ENCODE measurements at regions not wholly inside any gene's neighbourhood (a gene's known extent, or its start where the extent isn't known, plus 50 kb on each side); places are given as distances from the start of the nearest gene placed in this dataset.
"Not testable (repeated sequence)": the region's sequence is repeated elsewhere in the genome, so short reads cannot be mapped to it uniquely, and the experiment has no call there.

- intact Hi-C loops (cut with DNase I) = no loop called here
- ATAC-seq (no peak), DNase-seq (ENCODE audit: missing footprints) (no peak)
These were observed 234.0 kb upstream of the MAP2 start for GRCh38 chr2:209189893-209190292.

GRCh38 chr2:209191139-209191538 is 232.7 kb upstream of the MAP2 start:
- no peak for ATAC-seq
- DNase-seq (ENCODE audit: missing footprints) = no peak
- intact Hi-C loops (cut with DNase I) = no loop called here

GRCh38 chr2:209194717-209195116 is 229.1 kb upstream of the MAP2 start:
- intact Hi-C loops (cut with DNase I) = no loop called here
- no peak for DNase-seq (ENCODE audit: missing footprints)
- ATAC-seq = no peak

GRCh38 chr2:209208211-209208610 is 215.6 kb upstream of the MAP2 start:
- intact Hi-C loops (cut with DNase I) = no loop called here
- ATAC-seq = no peak

GRCh38 chr2:209209943-209210342 is 213.9 kb upstream of the MAP2 start:
- DNase-seq (ENCODE audit: missing footprints) = no peak
- no peak for ATAC-seq
- intact Hi-C loops (cut with DNase I) = no loop called here

More at GRCh38 chr2:209208211-209208610, 215.6 kb upstream of the MAP2 start:
- no peak for DNase-seq (ENCODE audit: missing footprints)

GRCh38 chr2:209230560-209230959 is 193.3 kb upstream of the MAP2 start:
- ATAC-seq (no peak), DNase-seq (ENCODE audit: missing footprints) (no peak)
- intact Hi-C loops (cut with DNase I) = no loop called here

- intact Hi-C loops (cut with DNase I) = no loop called here
- DNase-seq (ENCODE audit: missing footprints) = no peak
- ATAC-seq = no peak
These were observed 187.5 kb upstream of the MAP2 start for GRCh38 chr2:209236377-209236776.

GRCh38 chr2:209238765-209239584 is 184.9 kb upstream of the MAP2 start:
- ATAC-seq (no peak), DNase-seq (ENCODE audit: missing footprints) (no peak)
- intact Hi-C loops (cut with DNase I) = no loop called here

- ATAC-seq (no peak), DNase-seq (ENCODE audit: missing footprints) (no peak)
- intact Hi-C loops (cut with DNase I) = no loop called here
These were observed 184.3 kb upstream of the MAP2 start for GRCh38 chr2:209239585-209239938.

- intact Hi-C loops (cut with DNase I) = no loop called here
- ATAC-seq = no peak
- DNase-seq (ENCODE audit: missing footprints) = no peak
These were observed 183.6 kb upstream of the MAP2 start for GRCh38 chr2:209240204-209240603.

GRCh38 chr2:209253544-209253943 is 170.3 kb upstream of the MAP2 start:
- ATAC-seq (no peak), DNase-seq (ENCODE audit: missing footprints) (no peak)
- intact Hi-C loops (cut with DNase I) = no loop called here

- DNase-seq (ENCODE audit: missing footprints) = peak; percentile 51
- intact Hi-C loops (cut with DNase I) = no loop called here
- no peak for ATAC-seq
These were observed 164.1 kb upstream of the MAP2 start for GRCh38 chr2:209259767-209260166.

GRCh38 chr2:209260281-209260680 is 163.6 kb upstream of the MAP2 start:
- DNase-seq (ENCODE audit: missing footprints) = no peak
- intact Hi-C loops (cut with DNase I) = no loop called here
- ATAC-seq = no peak

GRCh38 chr2:209261366-209262053 is 162.3 kb upstream of the MAP2 start:
- DNase-seq (ENCODE audit: missing footprints); intact Hi-C loops (cut with DNase I): not testable (repeated sequence)

GRCh38 chr2:209269024-209269423 is 154.8 kb upstream of the MAP2 start:
- ATAC-seq = no peak
- no peak for DNase-seq (ENCODE audit: missing footprints)
- intact Hi-C loops (cut with DNase I) = no loop called here

More at GRCh38 chr2:209261366-209262053, 162.3 kb upstream of the MAP2 start:
- ATAC-seq = not testable (repeated sequence)

- DNase-seq (ENCODE audit: missing footprints) (no peak), ATAC-seq (no peak)
- intact Hi-C loops (cut with DNase I) = no loop called here
These were observed 147.8 kb upstream of the MAP2 start for GRCh38 chr2:209276000-209276399.

GRCh38 chr2:209277444-209277843 is 146.4 kb upstream of the MAP2 start:
- DNase-seq (ENCODE audit: missing footprints) (no peak), ATAC-seq (no peak)
- intact Hi-C loops (cut with DNase I) = no loop called here

- ATAC-seq = no peak
- intact Hi-C loops (cut with DNase I) = no loop called here
- DNase-seq (ENCODE audit: missing footprints) = no peak
These were observed 125.2 kb upstream of the MAP2 start for GRCh38 chr2:209298601-209299000.

GRCh38 chr2:209299478-209299877 is 124.4 kb upstream of the MAP2 start:
- intact Hi-C loops (cut with DNase I); ATAC-seq; DNase-seq (ENCODE audit: missing footprints): not testable (repeated sequence)

GRCh38 chr2:209300766-209301165 is 123.1 kb upstream of the MAP2 start:
- DNase-seq (ENCODE audit: missing footprints); intact Hi-C loops (cut with DNase I); ATAC-seq: not testable (repeated sequence)
